ENCODE measurements at regions not wholly inside any gene's neighbourhood (a gene's known extent, or its start where the extent isn't known, plus 50 kb on each side); places are given as distances from the start of the nearest gene placed in this dataset.

- peaks cover 6 to 20% of the 10 kb centered on the region in 2 donors for H3K27me3 Mint-ChIP-seq
- no peak overlapping the region for H3K4me3 Mint-ChIP-seq
- no peak overlapping the region for H3K27ac Mint-ChIP-seq
- H3K36me3 Mint-ChIP-seq, result no peaks in the 10 kb centered on the region
- DNase-seq (ENCODE audit: low spot score) (no peak), ATAC-seq (no peak)
- H3K4me1 Mint-ChIP-seq (ENCODE audit: low read depth in 2 of 2), result no peaks in the 10 kb centered on the region
- H3K9me3 Mint-ChIP-seq, result peaks cover 4% of the 10 kb centered on the region
These were observed 53.7 kb upstream of the SMAD1 start for GRCh38 chr4:145427991-145428390.

- Mint-ChIP-seq H3K27ac (no peak overlapping the region), H3K9me3 (peaks cover 4% of the 10 kb centered on the region), H3K36me3 (no peaks in the 10 kb centered on the region), H3K4me3 (no peak overlapping the region), H3K27me3 (peaks cover 6 to 13% of the 10 kb centered on the region in 2 donors), H3K4me1 (ENCODE audit: low read depth in 2 of 2) (no peaks in the 10 kb centered on the region)
- DNase-seq (ENCODE audit: low spot score) (no peak), ATAC-seq (no peak)
These were observed 54.4 kb upstream of the SMAD1 start for GRCh38 chr4:145427221-145427620.

GRCh38 chr4:145423017-145423708 lies 58.5 kb upstream of the SMAD1 start:
- DNase-seq (ENCODE audit: low spot score), result no peak
- H3K27ac Mint-ChIP-seq, result no peak overlapping the region
- H3K4me1 Mint-ChIP-seq (ENCODE audit: low read depth in 2 of 2), result no peaks in the 10 kb centered on the region
- ATAC-seq, result no peak
- H3K36me3 Mint-ChIP-seq, result no peaks in the 10 kb centered on the region
- H3K4me3 Mint-ChIP-seq, result no peak overlapping the region
- H3K9me3 Mint-ChIP-seq, result peaks cover 7% of the 10 kb centered on the region
- peaks cover 10 to 21% of the 10 kb centered on the region in 2 donors for H3K27me3 Mint-ChIP-seq

- peaks cover 9% of the 10 kb centered on the region for H3K9me3 Mint-ChIP-seq
- no peak overlapping the region for H3K4me3 Mint-ChIP-seq
- no peaks in the 10 kb centered on the region for H3K36me3 Mint-ChIP-seq
- peaks cover 10 to 33% of the 10 kb centered on the region in 2 donors for H3K27me3 Mint-ChIP-seq
- ATAC-seq (no peak), DNase-seq (ENCODE audit: low spot score) (no peak)
- H3K4me1 Mint-ChIP-seq (ENCODE audit: low read depth in 2 of 2), result no peaks in the 10 kb centered on the region
- H3K27ac Mint-ChIP-seq, result no peak overlapping the region
These were observed 60.9 kb upstream of the SMAD1 start for GRCh38 chr4:145420595-145421214.

- peaks cover 10 to 42% of the 10 kb centered on the region in 2 donors for H3K27me3 Mint-ChIP-seq
- no peaks in the 10 kb centered on the region for H3K4me1 Mint-ChIP-seq (ENCODE audit: low read depth in 2 of 2)
- no peak overlapping the region for H3K4me3 Mint-ChIP-seq
- ATAC-seq (no peak), DNase-seq (ENCODE audit: low spot score) (no peak)
- H3K27ac Mint-ChIP-seq, result no peak overlapping the region
- peaks cover 5% of the 10 kb centered on the region for H3K9me3 Mint-ChIP-seq
- no peaks in the 10 kb centered on the region for H3K36me3 Mint-ChIP-seq
These were observed 62.9 kb upstream of the SMAD1 start for GRCh38 chr4:145418739-145419138.

- H3K9me3 Mint-ChIP-seq, result peaks cover 5% of the 10 kb centered on the region
- no peak for ATAC-seq
- no peak overlapping the region for H3K4me3 Mint-ChIP-seq
- no peak overlapping the region for H3K27ac Mint-ChIP-seq
- peaks cover 10 to 43% of the 10 kb centered on the region in 2 donors for H3K27me3 Mint-ChIP-seq
- no peaks in the 10 kb centered on the region for H3K4me1 Mint-ChIP-seq (ENCODE audit: low read depth in 2 of 2)
- H3K36me3 Mint-ChIP-seq, result no peaks in the 10 kb centered on the region
- no peak for DNase-seq (ENCODE audit: low spot score)
These were observed 64.1 kb upstream of the SMAD1 start for GRCh38 chr4:145417348-145418130.

- Mint-ChIP-seq H3K4me3 (no peak overlapping the region), H3K9me3 (peaks cover 5% of the 10 kb centered on the region), H3K4me1 (ENCODE audit: low read depth in 2 of 2) (no peaks in the 10 kb centered on the region), H3K27me3 (peaks cover 13 to 54% of the 10 kb centered on the region in 2 donors), H3K27ac (no peak overlapping the region), H3K36me3 (no peaks in the 10 kb centered on the region)
- ATAC-seq, result no peak
- DNase-seq (ENCODE audit: low spot score), result no peak
These were observed 66.8 kb upstream of the SMAD1 start for GRCh38 chr4:145414841-145415240.

- Mint-ChIP-seq H3K27ac (no peak overlapping the region), H3K9me3 (peaks cover 3% of the 10 kb centered on the region), H3K4me1 (ENCODE audit: low read depth in 2 of 2) (no peaks in the 10 kb centered on the region), H3K27me3 (peaks cover 10 to 49% of the 10 kb centered on the region in 2 donors), H3K36me3 (no peaks in the 10 kb centered on the region), H3K4me3 (no peak overlapping the region)
- ATAC-seq (no peak), DNase-seq (ENCODE audit: low spot score) (no peak)
These were observed 67.4 kb upstream of the SMAD1 start for GRCh38 chr4:145414226-145414625.

- Mint-ChIP-seq H3K27me3 (peaks cover under 1 to 12% of the 10 kb centered on the region in 2 donors), H3K36me3 (no peaks in the 10 kb centered on the region), H3K9me3 (no peaks in the 10 kb centered on the region), H3K4me1 (ENCODE audit: low read depth in 2 of 2) (no peaks in the 10 kb centered on the region), H3K27ac (no peak overlapping the region), H3K4me3 (no peak overlapping the region)
- no peak for ATAC-seq
- no peak for DNase-seq (ENCODE audit: low spot score)
These were observed 74.7 kb upstream of the SMAD1 start for GRCh38 chr4:145406970-145407369.

- no peak for DNase-seq (ENCODE audit: low spot score)
- Mint-ChIP-seq H3K36me3 (peaks cover 3% of the 10 kb centered on the region), H3K4me1 (ENCODE audit: low read depth in 2 of 2) (no peaks in the 10 kb centered on the region), H3K4me3 (no peak overlapping the region), H3K9me3 (peaks cover 2% of the 10 kb centered on the region), H3K27ac (no peak overlapping the region), H3K27me3 (peaks cover 2 to 4% of the 10 kb centered on the region in 2 donors)
- no peak for ATAC-seq
These were observed 76.9 kb upstream of the SMAD1 start for GRCh38 chr4:145404761-145405160.

GRCh38 chr4:145396581-145396980 lies 85.1 kb upstream of the SMAD1 start:
- no peak overlapping the region for H3K4me3 Mint-ChIP-seq
- peaks cover 5% of the 10 kb centered on the region for H3K36me3 Mint-ChIP-seq
- DNase-seq (ENCODE audit: low spot score) (no peak), ATAC-seq (no peak)
- H3K27ac Mint-ChIP-seq, result no peak overlapping the region
- H3K27me3 Mint-ChIP-seq, result peaks cover 12 to 28% of the 10 kb centered on the region in 2 donors
- H3K4me1 Mint-ChIP-seq (ENCODE audit: low read depth in 2 of 2), result no peaks in the 10 kb centered on the region
- H3K9me3 Mint-ChIP-seq, result peaks cover 4% of the 10 kb centered on the region

- H3K36me3 Mint-ChIP-seq, result no peaks in the 10 kb centered on the region
- no peak overlapping the region for H3K4me3 Mint-ChIP-seq
- no peak for ATAC-seq
- H3K27ac Mint-ChIP-seq, result no peak overlapping the region
- H3K27me3 Mint-ChIP-seq, result peaks cover 20 to 45% of the 10 kb centered on the region in 2 donors
- DNase-seq (ENCODE audit: low spot score), result no peak
- H3K4me1 Mint-ChIP-seq (ENCODE audit: low read depth in 2 of 2), result no peaks in the 10 kb centered on the region
- peaks cover 4% of the 10 kb centered on the region for H3K9me3 Mint-ChIP-seq
These were observed 91.1 kb upstream of the SMAD1 start for GRCh38 chr4:145390571-145390970.

- peaks cover 8% of the 10 kb centered on the region for H3K9me3 Mint-ChIP-seq
- H3K36me3 Mint-ChIP-seq, result peaks cover 7% of the 10 kb centered on the region
- ATAC-seq, result no peak
- no peaks in the 10 kb centered on the region for H3K4me1 Mint-ChIP-seq (ENCODE audit: low read depth in 2 of 2)
- no peak for DNase-seq (ENCODE audit: low spot score)
- H3K27ac Mint-ChIP-seq, result no peak overlapping the region
- no peak overlapping the region for H3K4me3 Mint-ChIP-seq
- peaks cover 22 to 55% of the 10 kb centered on the region in 2 donors for H3K27me3 Mint-ChIP-seq
These were observed 92.1 kb upstream of the SMAD1 start for GRCh38 chr4:145389550-145389949.

- Mint-ChIP-seq H3K27me3 (peaks cover 21 to 47% of the 10 kb centered on the region in 2 donors), H3K4me1 (ENCODE audit: low read depth in 2 of 2) (no peaks in the 10 kb centered on the region), H3K27ac (no peak overlapping the region), H3K9me3 (peaks cover 11% of the 10 kb centered on the region), H3K4me3 (no peak overlapping the region), H3K36me3 (peaks cover 9% of the 10 kb centered on the region)
- DNase-seq (ENCODE audit: low spot score) (no peak), ATAC-seq (no peak)
These were observed 93.6 kb upstream of the SMAD1 start for GRCh38 chr4:145388043-145388442.
